ENCODE measurements at regions not wholly inside any gene's neighbourhood (a gene's known extent, or its start where the extent isn't known, plus 50 kb on each side); places are given as distances from the start of the nearest gene placed in this dataset.
"Not testable (repeated sequence)": the region's sequence is repeated elsewhere in the genome, so short reads cannot be mapped to it uniquely, and the experiment has no call there.

DNA sequence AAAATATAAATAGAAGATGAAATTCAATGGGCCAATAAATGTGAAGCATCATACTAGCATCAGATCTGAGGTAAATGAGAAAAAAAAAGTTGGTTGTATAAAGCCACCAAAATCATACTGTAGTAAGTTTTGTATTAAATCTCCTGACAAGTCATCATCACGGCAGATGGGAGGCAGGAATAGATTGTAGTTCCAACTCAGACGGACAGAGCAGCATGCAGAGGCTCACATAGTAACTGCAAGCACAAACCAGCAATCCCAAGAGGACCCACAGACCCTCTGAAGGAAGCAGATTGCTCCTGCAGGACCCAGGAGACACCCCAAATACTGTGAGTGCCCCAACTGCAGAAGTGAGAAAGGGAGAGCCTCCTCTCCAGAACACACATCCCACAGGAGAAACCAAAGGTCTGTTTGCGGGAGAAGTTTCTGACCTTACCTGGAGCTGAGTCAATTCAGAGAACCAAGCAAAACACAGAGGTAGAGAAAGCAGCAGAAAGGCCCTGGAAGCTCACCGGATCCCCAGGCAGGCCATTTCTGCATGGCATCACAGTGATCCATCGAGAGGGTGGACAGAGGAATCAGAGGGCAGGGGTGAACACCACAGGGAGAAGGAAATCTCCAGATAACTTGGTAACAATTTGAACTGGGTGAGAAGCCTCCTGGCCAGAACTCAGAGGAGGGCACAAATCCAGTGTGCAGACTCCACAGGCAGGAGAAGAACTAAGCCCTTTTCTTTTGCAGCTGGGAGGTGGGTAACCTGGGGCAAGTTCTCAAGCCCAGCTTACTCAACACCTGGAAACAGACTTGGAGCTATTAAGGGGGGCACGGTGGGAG is 141.6 kb upstream of the ARHGEF26 start:
- TF ChIP-seq, protein P1, sequence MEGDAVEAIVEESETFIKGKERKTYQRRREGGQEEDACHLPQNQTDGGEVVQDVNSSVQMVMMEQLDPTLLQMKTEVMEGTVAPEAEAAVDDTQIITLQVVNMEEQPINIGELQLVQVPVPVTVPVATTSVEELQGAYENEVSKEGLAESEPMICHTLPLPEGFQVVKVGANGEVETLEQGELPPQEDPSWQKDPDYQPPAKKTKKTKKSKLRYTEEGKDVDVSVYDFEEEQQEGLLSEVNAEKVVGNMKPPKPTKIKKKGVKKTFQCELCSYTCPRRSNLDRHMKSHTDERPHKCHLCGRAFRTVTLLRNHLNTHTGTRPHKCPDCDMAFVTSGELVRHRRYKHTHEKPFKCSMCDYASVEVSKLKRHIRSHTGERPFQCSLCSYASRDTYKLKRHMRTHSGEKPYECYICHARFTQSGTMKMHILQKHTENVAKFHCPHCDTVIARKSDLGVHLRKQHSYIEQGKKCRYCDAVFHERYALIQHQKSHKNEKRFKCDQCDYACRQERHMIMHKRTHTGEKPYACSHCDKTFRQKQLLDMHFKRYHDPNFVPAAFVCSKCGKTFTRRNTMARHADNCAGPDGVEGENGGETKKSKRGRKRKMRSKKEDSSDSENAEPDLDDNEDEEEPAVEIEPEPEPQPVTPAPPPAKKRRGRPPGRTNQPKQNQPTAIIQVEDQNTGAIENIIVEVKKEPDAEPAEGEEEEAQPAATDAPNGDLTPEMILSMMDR (IDR thresholded peaks at IDR 0.05; ENCODE audit: control extremely low read depth, extremely low read depth), result no peak
- Histone ChIP-seq H3K9ac (ENCODE audit: insufficient read depth in 1 of 2, low read length in 2 of 2) (no peak overlapping the region), H3K27ac (ENCODE audit: low read depth in 1 of 2, low read length in 1 of 2) (no peak overlapping the region), H3K4me3 (no peak overlapping the region), H3K27me3 (ENCODE audit: control insufficient read depth in 3 of 3, insufficient read depth in 3 of 3, low read length in 2 of 3) (no peaks in the 10 kb centered on the region), H3K36me3 (ENCODE audit: control insufficient read depth in 4 of 4, insufficient read depth in 4 of 4, low read length in 4 of 4) (no peaks in the 10 kb centered on the region), H3K9me3 (ENCODE audit: control insufficient read depth in 4 of 4, insufficient read depth in 3 of 4, low read length in 3 of 4) (peaks cover 0 to 2% (median 0%) of the 10 kb centered on the region in 4 donors), H3K4me1 (ENCODE audit: control insufficient read depth in 5 of 5, insufficient read depth in 5 of 5, low read length in 5 of 5) (peaks cover 0 to 12% (median 6%) of the 10 kb centered on the region in 5 donors)
- WGBS, 2 donors, result 88 to 94% methylated on average over 6 of the region's 6 CpGs
- ATAC-seq (ENCODE audit: insufficient read depth, low FRiP score), result no peak
- peak in 1 of 3 donors; percentile 34 for DNase-seq

- no peaks in the 10 kb centered on the region for H3K36me3 ChIP-seq (ENCODE audit: control insufficient read depth in 4 of 4, insufficient read depth in 4 of 4, low read length in 4 of 4)
- peaks cover 0 to 2% (median 0%) of the 10 kb centered on the region in 4 donors for H3K9me3 ChIP-seq (ENCODE audit: control insufficient read depth in 4 of 4, insufficient read depth in 3 of 4, low read length in 3 of 4)
- ATAC-seq (ENCODE audit: insufficient read depth, low FRiP score), result no peak
- H3K27me3 ChIP-seq (ENCODE audit: control insufficient read depth in 3 of 3, insufficient read depth in 3 of 3, low read length in 2 of 3), result no peaks in the 10 kb centered on the region
- H3K9ac ChIP-seq (ENCODE audit: insufficient read depth in 1 of 2, low read length in 2 of 2), result no peak overlapping the region
- TF ChIP-seq, protein P1 (IDR thresholded peaks at IDR 0.05; ENCODE audit: control extremely low read depth, extremely low read depth), result no peak
- H3K4me1 ChIP-seq (ENCODE audit: control insufficient read depth in 5 of 5, insufficient read depth in 5 of 5, low read length in 5 of 5), result peaks cover 0 to 12% (median 6%) of the 10 kb centered on the region in 5 donors
- 86 to 91% methylated on average over 4 of the region's 4 CpGs for WGBS, 2 donors
- no peak overlapping the region for H3K27ac ChIP-seq (ENCODE audit: low read depth in 1 of 2, low read length in 1 of 2)
- no peak overlapping the region for H3K4me3 ChIP-seq
- no peak for DNase-seq
These were observed 141.0 kb upstream of the ARHGEF26 start for GRCh38 chr3:153980252-153980590.

- not testable (repeated sequence) for H3K9me3 ChIP-seq (ENCODE audit: control insufficient read depth in 4 of 4, insufficient read depth in 3 of 4, low read length in 3 of 4); H3K9ac ChIP-seq (ENCODE audit: insufficient read depth in 1 of 2, low read length in 2 of 2); H3K27me3 ChIP-seq (ENCODE audit: control insufficient read depth in 3 of 3, insufficient read depth in 3 of 3, low read length in 2 of 3); H3K4me1 ChIP-seq (ENCODE audit: control insufficient read depth in 5 of 5, insufficient read depth in 5 of 5, low read length in 5 of 5); H3K4me3 ChIP-seq; H3K36me3 ChIP-seq (ENCODE audit: control insufficient read depth in 4 of 4, insufficient read depth in 4 of 4, low read length in 4 of 4); ATAC-seq (ENCODE audit: insufficient read depth, low FRiP score); H3K27ac ChIP-seq (ENCODE audit: low read depth in 1 of 2, low read length in 1 of 2)
- 96 to 100% methylated on average over 1 of the region's 1 CpG for WGBS, 2 donors
- DNase-seq, result peak in 2 of 3 donors; percentile 18 to 34
These were observed 123.8 kb upstream of the ARHGEF26 start for GRCh38 chr3:153997364-153997763.

DNA sequence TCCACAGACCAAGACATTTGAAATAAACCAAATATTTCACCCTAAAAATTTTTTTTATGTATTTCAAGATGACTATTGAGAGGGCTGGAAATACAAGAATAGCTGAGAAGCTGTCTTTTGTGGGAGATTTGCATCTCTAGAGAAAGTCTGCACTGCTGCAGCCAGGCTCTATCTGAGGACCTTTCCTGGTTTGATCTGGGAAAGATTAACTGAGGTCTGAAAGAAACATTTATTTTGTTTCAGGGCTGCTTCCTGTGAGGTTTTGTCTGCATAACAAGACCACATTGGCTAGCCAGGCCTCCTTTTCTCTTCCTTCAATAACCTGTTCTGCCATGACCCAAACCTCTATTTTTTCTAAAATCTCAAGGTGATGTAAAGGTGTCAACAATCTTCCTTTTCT is 117.5 kb upstream of the ARHGEF26 start:
- no peak for ATAC-seq (ENCODE audit: insufficient read depth, low FRiP score)
- Histone ChIP-seq H3K36me3 (ENCODE audit: control insufficient read depth in 4 of 4, insufficient read depth in 4 of 4, low read length in 4 of 4) (no peaks in the 10 kb centered on the region), H3K9ac (ENCODE audit: insufficient read depth in 1 of 2, low read length in 2 of 2) (no peak overlapping the region), H3K27me3 (ENCODE audit: control insufficient read depth in 3 of 3, insufficient read depth in 3 of 3, low read length in 2 of 3) (no peaks in the 10 kb centered on the region), H3K4me1 (ENCODE audit: control insufficient read depth in 5 of 5, insufficient read depth in 5 of 5, low read length in 5 of 5) (no peaks in the 10 kb centered on the region), H3K9me3 (ENCODE audit: control insufficient read depth in 4 of 4, insufficient read depth in 3 of 4, low read length in 3 of 4) (no peaks in the 10 kb centered on the region), H3K4me3 (no peak overlapping the region), H3K27ac (ENCODE audit: low read depth in 1 of 2, low read length in 1 of 2) (no peak overlapping the region)
- DNase-seq, result no peak
- TF ChIP-seq, protein P1 (IDR thresholded peaks at IDR 0.05; ENCODE audit: control extremely low read depth, extremely low read depth), result no peak

Measured in lung (tissue), 11 donors.